Coronary artery (tissue), 2 donors: ENCODE measurements at regions not wholly inside any gene's neighbourhood (a gene's known extent, or its start where the extent isn't known, plus 50 kb on each side); places are given as distances from the start of the nearest gene placed in this dataset.

Source experiments
- DNase-seq: peaks from one replicate; pipeline ENCODE4 v3.0.0-alpha.2; 2017; ENCODE audit warnings: low spot score
- H3K27ac ChIP-seq, 2 donors: fragments of 200-600 bp; sonication (generic); one replicate each; pipeline ENCODE4 v1.5.1; 2016 to 2019
- H3K4me3 ChIP-seq: fragments of 200-600 bp; sonication (generic); 2 replicates; pipeline ENCODE4 v1.5.1; 2016; ENCODE audit warnings: mild to moderate bottlenecking, moderate library complexity
- CTCF ChIP-seq: fragments of 200-600 bp; sonication (generic); IDR thresholded peaks from one replicate; pipeline ENCODE4 v1.5.1; 2019; ENCODE audit warnings: antibody characterized with exemption

- DNase-seq: no peak
- TF ChIP-seq CTCF: no peak
- Histone ChIP-seq H3K27ac (no peak overlapping the region), H3K4me3 (no peak overlapping the region)
Observed at GRCh38 chr9:92171281-92171680, 56.1 kb upstream of the SPTLC1 start.

GRCh38 chr9:92170848-92171247, 55.6 kb upstream of the SPTLC1 start:
- Histone ChIP-seq H3K4me3 (no peak overlapping the region), H3K27ac (no peak overlapping the region)
- no peak for DNase-seq
- TF ChIP-seq CTCF: no peak

- Histone ChIP-seq H3K27ac (no peak overlapping the region), H3K4me3 (no peak overlapping the region)
- no peak for DNase-seq
- TF ChIP-seq CTCF: no peak
Observed at GRCh38 chr9:92165484-92165883, 50.3 kb upstream of the SPTLC1 start.
